ENCODE measurements at regions not wholly inside any gene's neighbourhood (a gene's known extent, or its start where the extent isn't known, plus 50 kb on each side); places are given as distances from the start of the nearest gene placed in this dataset.

GRCh38 chr12:115017346-115017745, 333.4 kb upstream of the TBX3 start:
- DNase-seq (ENCODE audit: low spot score), result no peak

- DNase-seq (ENCODE audit: low spot score), result peak; percentile 25
These were observed 329.4 kb upstream of the TBX3 start for GRCh38 chr12:115013236-115013981.

DNA sequence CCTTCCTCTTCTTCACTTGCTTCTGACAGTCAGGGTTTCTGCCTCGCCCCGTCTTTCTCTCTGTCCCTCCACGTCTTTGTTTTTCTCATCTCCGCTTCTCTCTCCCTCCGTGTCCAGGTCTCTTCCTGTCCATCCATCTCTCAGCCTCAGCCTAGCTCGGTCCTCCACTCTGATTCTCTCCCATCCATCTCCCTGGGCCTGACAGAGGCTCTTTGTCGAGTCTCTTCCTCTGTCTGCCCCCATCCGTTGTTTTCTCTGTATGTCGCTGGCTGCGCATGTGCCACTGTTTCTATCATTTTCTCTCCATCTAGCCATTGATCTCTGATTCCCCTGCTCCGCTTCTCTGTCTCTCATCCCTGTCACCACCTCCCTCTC, 328.9 kb upstream of the TBX3 start:
- DNase-seq (ENCODE audit: low spot score), result no peak

GRCh38 chr12:115011703-115012102, 327.7 kb upstream of the TBX3 start:
- DNase-seq (ENCODE audit: low spot score), result no peak

DNA sequence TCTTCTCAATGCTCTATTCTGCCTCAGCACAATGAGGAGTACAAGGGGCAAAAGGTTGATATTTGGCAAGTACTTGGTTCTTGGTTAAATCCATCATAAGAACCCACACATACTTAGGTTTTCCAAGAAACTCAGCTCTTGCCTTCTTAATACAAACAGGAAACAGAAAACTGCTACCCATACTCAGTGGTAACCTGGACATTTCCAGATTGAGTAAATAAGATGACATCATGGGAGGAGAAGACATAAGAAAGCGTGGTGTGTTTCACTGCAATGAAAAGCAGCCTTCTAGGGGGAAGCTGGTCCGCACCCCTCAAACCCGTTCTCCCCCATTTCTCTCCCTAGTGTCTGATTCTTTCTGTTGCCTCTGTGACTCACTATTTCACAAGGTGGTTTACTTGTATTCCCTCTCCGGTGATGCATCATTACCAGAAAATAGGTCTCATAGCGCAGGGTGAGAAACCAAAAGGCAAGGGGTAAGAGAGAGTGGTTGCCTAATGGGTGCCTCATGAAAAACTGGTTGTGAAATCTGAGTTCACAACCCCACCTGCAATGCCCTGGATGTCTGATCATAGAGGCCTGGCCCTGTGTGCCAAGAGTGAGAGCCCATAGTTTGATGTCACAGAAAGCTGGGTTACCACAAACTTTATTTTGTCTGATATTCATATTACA, 326.5 kb upstream of the TBX3 start:
- DNase-seq (ENCODE audit: low spot score), result no peak

DNA sequence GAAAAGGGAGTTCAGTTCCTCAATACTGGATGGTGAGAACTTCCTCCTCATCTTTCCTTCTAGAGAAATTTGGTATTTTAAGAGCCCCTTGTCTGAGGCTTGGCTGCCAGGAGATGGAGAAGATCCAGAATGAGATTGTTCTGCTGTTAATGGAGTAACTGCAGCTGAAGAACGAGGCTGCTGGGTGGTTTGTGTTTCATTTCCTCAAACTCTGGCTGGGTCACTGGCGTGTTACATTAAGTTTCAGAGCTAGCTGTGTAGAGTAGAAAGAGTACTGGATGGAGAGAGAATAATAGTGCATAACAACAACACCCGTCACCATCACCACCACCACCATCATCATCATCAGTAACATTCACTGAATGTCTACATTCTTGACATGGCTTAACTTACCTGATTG, 325.0 kb upstream of the TBX3 start:
- DNase-seq (ENCODE audit: low spot score), result no peak

- no peak for DNase-seq (ENCODE audit: low spot score)
These were observed 320.6 kb upstream of the TBX3 start for GRCh38 chr12:115004470-115005146.

DNA sequence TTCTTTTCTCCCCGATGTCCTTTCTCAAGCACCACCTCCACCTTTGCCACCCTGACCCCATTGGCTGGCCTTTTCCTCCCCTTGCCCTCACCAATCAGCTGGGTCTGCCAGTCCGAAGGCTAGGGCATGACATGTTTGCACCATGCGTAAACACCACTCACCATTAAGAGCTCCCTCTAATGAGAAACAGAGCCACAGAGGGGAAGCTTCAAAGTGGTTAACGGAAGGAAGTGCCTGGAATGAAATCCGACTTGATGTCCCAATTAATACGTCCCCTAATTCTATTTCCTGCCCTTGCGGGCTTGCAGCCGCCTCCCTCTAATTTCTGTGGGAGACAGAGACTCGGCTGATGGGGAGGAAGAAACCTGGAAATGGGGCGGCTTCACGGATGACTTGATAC, 318.5 kb upstream of the TBX3 start:
- DNase-seq (ENCODE audit: low spot score), result no peak

DNA sequence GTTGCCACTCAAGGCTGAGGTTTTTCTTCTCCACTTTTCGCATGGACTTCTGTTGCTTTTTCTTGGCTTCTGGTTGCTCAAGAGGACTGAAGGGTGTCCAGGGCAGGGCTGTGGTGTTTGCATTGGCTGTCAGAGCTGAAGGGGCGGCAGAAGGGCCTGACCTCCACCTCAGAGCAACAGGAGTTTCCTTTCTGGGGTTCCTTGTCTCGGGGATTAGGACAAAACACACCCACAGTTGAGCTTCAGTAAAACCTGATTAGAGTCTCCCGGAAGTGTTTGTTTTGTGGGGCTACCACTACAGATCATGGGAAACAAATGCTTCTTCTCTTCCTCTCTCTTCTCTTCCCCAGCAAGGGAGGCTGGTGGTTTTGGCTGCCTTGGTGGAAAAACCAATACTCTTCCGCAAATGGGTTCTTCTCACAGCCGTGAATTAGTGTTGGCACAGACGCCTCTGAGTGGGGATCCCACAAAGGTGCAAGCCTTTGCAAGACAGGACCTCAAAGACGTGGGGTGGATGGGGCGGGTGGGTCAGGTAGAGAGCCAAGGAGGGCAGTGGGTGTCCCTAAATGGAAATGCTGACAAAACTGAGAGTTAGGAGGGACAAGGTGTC, 317.7 kb upstream of the TBX3 start:
- no peak for DNase-seq (ENCODE audit: low spot score)

DNA sequence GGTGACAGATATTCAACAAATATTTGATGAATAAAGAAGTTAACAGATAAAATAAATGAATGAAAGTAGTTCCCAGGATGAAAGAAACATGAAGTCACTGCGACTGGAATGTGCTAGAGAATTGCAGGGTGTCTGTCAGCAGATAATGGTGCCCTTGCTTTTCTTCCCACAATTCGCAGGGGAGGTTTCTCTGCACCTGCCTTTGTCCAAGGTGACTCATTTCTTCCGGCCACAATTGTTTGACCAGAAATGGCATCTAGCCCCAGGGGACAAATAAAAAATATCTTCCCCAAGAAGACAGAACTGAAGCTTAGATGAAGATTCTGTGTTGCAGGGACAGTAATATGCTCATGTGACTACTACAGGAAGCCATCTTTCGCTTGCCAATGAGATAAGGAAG, 316.1 kb upstream of the TBX3 start:
- DNase-seq (ENCODE audit: low spot score), result no peak

DNA sequence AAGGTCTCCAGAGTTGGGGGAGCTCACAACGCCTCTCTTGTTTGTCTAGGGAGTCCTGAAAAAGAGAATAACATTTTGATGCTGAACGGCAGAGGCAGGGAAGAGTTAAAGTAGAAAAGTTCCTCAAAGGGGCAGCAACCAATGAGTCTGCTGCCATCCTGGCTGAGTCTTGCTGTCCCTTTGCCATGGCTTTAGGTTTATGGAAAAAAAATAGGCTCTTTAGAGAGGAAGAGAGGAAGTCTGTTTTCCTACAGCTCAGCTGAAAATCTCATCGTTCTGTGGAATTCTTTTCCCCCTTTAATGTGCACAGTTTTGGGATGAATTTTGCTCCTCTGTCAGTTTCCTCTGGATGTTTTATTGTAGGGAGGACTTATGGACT, 314.8 kb upstream of the TBX3 start:
- DNase-seq (ENCODE audit: low spot score), result no peak

GRCh38 chr12:114998118-114998749, 314.3 kb upstream of the TBX3 start:
- DNase-seq (ENCODE audit: low spot score), result no peak

DNA sequence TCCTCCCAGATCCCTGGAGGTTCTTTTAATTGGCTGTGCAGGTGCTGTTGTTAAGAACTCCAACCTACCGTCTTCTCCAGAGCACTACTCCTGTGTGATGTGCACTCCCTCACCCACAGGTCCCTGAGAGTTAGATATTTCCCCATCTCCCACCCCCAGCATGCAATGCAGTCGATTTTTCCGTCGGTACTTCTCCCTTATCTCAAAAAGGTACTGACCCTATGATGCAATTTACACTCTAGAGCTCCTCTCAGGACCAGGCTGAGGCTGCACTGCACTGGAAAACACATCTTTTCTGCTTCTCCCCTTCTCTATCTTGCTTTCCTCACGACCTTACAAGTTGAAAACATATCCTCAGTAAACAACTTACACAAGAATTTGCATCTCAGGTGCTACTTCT, 312.4 kb upstream of the TBX3 start:
- DNase-seq (ENCODE audit: low spot score), result no peak

DNA sequence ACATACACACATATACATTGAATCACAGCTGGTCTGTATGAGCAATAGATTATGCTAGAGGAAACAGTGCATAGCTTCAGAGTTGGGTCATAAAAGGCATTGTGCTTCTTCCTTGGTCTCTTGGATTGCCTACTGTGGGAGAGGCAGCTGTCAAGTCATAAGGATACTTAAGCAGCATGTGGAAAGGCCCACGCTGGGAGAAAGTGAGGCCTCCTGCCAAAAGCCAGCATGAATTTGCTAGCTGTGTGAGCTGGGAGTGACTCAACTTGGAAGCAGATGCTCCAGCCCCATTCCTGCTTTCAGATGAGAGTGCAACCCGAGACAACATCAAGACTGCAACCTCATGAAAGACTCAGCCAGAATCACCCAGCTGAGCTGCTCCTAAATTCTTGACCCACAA, 311.9 kb upstream of the TBX3 start:
- no peak for DNase-seq (ENCODE audit: low spot score)

DNA sequence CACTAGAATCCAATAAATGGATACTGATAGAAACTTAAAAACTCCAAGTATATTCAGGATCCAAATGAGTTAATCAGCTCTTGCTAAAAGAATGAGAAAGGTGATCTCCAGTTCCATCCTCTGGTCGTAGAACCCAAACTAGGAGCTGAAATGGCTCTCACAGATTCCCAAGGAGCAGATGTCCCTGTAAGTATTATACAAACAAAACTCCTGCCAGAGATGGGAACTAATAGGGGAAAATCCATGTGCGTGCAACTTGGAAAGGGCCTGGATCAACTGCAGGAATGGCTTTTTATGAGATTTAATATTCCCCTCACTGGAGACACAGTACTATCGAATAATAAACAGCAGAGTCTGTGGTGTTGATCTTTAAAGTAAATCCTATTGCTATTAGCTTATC, 309.2 kb upstream of the TBX3 start:
- no peak for DNase-seq (ENCODE audit: low spot score)

GRCh38 chr12:114992443-114992842, 308.5 kb upstream of the TBX3 start:
- no peak for DNase-seq (ENCODE audit: low spot score)

- DNase-seq (ENCODE audit: low spot score), result no peak
These were observed 306.4 kb upstream of the TBX3 start for GRCh38 chr12:114990381-114990780.

DNA sequence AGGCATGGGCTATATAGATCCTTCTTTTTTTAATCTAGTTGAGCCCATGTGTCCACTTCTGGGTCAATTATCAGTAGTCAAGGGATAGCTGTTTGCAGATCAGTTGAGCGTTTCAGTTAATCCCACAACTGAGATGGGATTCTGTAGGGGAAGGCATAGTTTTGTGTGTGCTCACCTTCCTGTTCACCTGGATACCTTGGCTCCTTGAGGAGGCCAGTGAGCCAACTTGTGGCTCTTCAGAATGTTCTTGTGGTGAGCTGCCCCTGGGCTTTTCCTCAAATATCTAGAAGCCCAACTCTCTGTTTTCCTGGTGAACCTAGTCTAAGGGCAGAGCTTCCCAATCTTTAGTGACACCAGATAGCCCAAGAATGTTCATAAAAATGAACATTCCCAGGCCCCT, 302.9 kb upstream of the TBX3 start:
- DNase-seq (ENCODE audit: low spot score), result no peak

- no peak for DNase-seq (ENCODE audit: low spot score)
These were observed 302.3 kb upstream of the TBX3 start for GRCh38 chr12:114986178-114986714.

GRCh38 chr12:114984634-114985061, 300.7 kb upstream of the TBX3 start:
- no peak for DNase-seq (ENCODE audit: low spot score)

DNA sequence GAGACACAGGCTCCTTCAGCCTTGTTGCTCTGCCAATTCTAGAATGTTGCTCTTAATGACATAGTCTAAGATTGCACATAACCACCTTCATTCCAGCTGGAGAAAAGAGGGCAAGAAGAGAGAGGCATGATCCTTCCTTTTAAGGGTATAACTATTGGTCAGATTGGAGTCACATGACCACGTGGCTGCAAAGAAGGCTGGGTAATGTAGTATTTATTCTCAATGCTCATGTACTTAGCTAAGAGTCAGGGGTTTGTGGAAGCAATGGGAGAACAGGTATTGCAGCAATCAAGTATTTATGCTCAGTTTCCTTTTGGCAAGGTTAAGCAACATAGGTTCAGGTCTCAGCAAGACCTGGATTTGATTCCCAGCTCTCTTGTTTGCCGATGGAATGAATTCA, 298.8 kb upstream of the TBX3 start:
- DNase-seq (ENCODE audit: low spot score), result peak; percentile 48

GRCh38 chr12:114981036-114981435, 297.1 kb upstream of the TBX3 start:
- no peak for DNase-seq (ENCODE audit: low spot score)

Data from iPS-NIHi11 (cell line).